ENCODE measurements at regions not wholly inside any gene's neighbourhood (a gene's known extent, or its start where the extent isn't known, plus 50 kb on each side); places are given as distances from the start of the nearest gene placed in this dataset.

GRCh38 chr15:35663956-35664355 lies 118.0 kb upstream of the DPH6 start:
- H2AK9ac ChIP-seq (replicated peaks; ENCODE audit: low read depth, low read length, poor library complexity): no peak overlapping the region
- H3K56ac ChIP-seq (ENCODE audit: extremely low read depth, insufficient read depth, low read length): no peak overlapping the region
- dilution Hi-C loops (cut with HindIII; ENCODE audit: low sequenced_read_pairs, unreplicated experiment): no loop called here
- H2BK20ac ChIP-seq (ENCODE audit: low read depth, low read length): no peak overlapping the region
- no peaks in the 10 kb centered on the region for H3K9me1 ChIP-seq (ENCODE audit: insufficient read depth, low read length)
- no peak overlapping the region for H3K27ac ChIP-seq (ENCODE audit: insufficient read depth, low read length)
- no peak overlapping the region for H3K4me3 ChIP-seq (ENCODE audit: insufficient read depth, low read depth, low read length)
- H3K4me2 ChIP-seq (ENCODE audit: low read depth, low read length): no peak overlapping the region
- H3K23ac ChIP-seq (ENCODE audit: low read depth, low read length): no peak overlapping the region
- H4K20me1 ChIP-seq (ENCODE audit: insufficient read depth, low read length): no peaks in the 10 kb centered on the region
- H3K9ac ChIP-seq (ENCODE audit: low read depth, low read length): no peak overlapping the region
- H3K79me1 ChIP-seq (ENCODE audit: low read depth in 1 of 2, low read length in 2 of 2): no peaks in the 10 kb centered on the region
- no peak for ATAC-seq (ENCODE audit: low read depth)
- no peak overlapping the region for H3K18ac ChIP-seq (ENCODE audit: low read depth, low read length)
- no peaks in the 10 kb centered on the region for H3K9me3 ChIP-seq (ENCODE audit: control insufficient read depth, insufficient read depth, low read length)
- intact Hi-C loops (cut with micrococcal nuclease): no loop called here
- H2BK120ac ChIP-seq (ENCODE audit: low read depth, low read length): no peak overlapping the region
- in situ Hi-C loops (cut with MboI; ENCODE audit: low sequenced_read_pairs): no loop called here
- H3K36me3 ChIP-seq (ENCODE audit: control insufficient read depth, insufficient read depth, low read length): no peaks in the 10 kb centered on the region
- no peak overlapping the region for H3K4ac ChIP-seq (ENCODE audit: low read depth, low read length)
- no peak for DNase-seq
- no peak overlapping the region for H2AK5ac ChIP-seq (ENCODE audit: low read depth, low read length)
- no TSS peak for BruUV-seq (replicated peaks)
- peaks cover 2% of the 10 kb centered on the region; the same call in 1 of the 2 replicates for H3K4me1 ChIP-seq (ENCODE audit: control insufficient read depth, insufficient read depth, low read length)
- WGBS, 2 experiments (ENCODE audit: extremely low coverage in 2 of 2, insufficient read length in 1 of 2): 100% methylated on average over 1 of the region's 2 CpGs; no CpG with 5 or more reads in 1 of the 2 experiments
- no peak overlapping the region for H2BK5ac ChIP-seq (ENCODE audit: low read depth, low read length, poor library complexity, severe bottlenecking)
- POLR2A ChIA-PET (ENCODE audit: unreplicated experiment): no interaction called here
- no peak overlapping the region for H4K91ac ChIP-seq (ENCODE audit: insufficient read depth, low read depth, low read length)
- H4K5ac ChIP-seq (ENCODE audit: low read depth, low read length): no peak overlapping the region
- H2BK15ac ChIP-seq (ENCODE audit: low read depth, low read length): no peak overlapping the region
- H3K14ac ChIP-seq (replicated peaks; ENCODE audit: low read depth, low read length): no peak overlapping the region
- H4K8ac ChIP-seq (ENCODE audit: low read depth in 2 of 2, low read length in 2 of 2): no peak overlapping the region
- H2AFZ ChIP-seq (replicated peaks; ENCODE audit: low read length, poor library complexity): no peak overlapping the region
- CTCF ChIA-PET: no interaction called here
- H3K27me3 ChIP-seq (ENCODE audit: control insufficient read depth, insufficient read depth, low read length): peaks cover 3% of the 10 kb centered on the region; the same call in 1 of the 2 replicates
- TF ChIP-seq RFX5 (IDR thresholded peaks at IDR 0.05; ENCODE audit: low read depth, low read length) (no peak), CTCF (conservative IDR thresholded peaks at IDR 0.05; ENCODE audit: low read depth, low read length) (no peak), RAD21 (IDR thresholded peaks at IDR 0.05; ENCODE audit: low read length) (no peak), MAZ (IDR thresholded peaks at IDR 0.05; ENCODE audit: borderline replicate concordance, low read depth, low read length) (no peak), NFE2L2 (IDR thresholded peaks at IDR 0.05; ENCODE audit: low read depth, low read length) (no peak), SMC3 (IDR thresholded peaks at IDR 0.05; ENCODE audit: low read depth, low read length) (no peak), MXI1 (IDR thresholded peaks at IDR 0.05; ENCODE audit: borderline replicate concordance, low read depth, low read length) (no peak), ELK1 (IDR thresholded peaks at IDR 0.05; ENCODE audit: borderline replicate concordance, low read depth, low read length) (no peak), CHD1 (IDR thresholded peaks at IDR 0.05; ENCODE audit: low read depth, low read length) (no peak)

Data from IMR-90 (cell line).